ENCODE measurements at regions not wholly inside any gene's neighbourhood (a gene's known extent, or its start where the extent isn't known, plus 50 kb on each side); places are given as distances from the start of the nearest gene placed in this dataset.
A peak's percentile ranks its signal among the peaks of the same experiment; 100 is the strongest.
"Not testable (repeated sequence)": the region's sequence is repeated elsewhere in the genome, so short reads cannot be mapped to it uniquely, and the experiment has no call there.

DNA sequence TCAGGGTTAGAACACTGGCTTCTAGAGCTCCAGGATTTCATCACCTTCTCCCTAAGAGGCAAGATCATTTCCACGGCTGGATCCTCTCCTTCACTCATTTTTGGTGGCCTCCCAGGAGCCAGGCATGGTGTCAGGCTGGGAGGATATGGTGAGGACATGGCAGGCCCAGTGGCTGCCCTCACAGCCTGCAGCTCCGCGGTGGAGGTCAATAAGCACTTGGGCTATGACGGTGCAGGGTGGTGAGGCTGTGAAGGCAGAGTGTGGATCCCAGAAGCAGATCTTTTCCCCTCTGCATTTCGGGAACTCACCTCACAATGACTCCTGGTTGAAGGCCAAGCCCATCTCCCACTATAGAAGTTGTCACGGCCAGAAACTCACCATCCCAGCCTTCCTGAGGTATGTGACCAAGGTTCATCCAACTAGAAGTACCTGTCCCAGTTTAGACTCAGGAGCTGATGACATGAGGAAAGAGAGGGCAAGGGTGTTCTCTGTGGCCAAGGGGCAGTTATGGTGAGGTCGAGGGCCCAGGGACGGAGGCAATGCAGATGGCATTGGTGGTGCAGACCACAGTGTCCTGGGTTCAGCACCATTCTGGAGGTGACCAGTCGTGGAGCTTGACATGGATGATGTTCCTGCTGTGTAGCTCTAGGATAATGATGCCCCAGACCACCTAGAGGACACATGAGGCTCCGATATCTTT lies 100.1 kb upstream of the SMAD3 start:
- DNase-seq (ENCODE audit: low spot score) = no peak

DNA sequence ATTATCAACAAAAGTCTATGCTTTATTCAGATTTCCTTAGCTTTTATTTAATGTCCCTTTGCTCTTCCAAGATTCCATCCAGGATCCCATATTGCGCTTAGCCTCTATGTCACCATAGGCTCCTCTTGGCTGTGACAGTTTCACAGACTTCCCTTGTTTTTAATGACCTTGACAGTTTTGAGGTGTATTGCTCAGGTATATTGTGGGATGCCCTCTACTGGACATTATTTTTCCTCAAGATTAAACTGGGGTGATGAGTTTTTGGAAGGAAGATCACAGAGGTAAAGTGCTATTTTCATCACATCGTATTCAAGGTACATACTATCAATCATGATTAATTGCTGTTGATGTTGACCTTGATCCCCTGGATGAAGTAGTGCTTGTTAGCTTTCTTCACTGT lies 99.1 kb upstream of the SMAD3 start:
- no peak for DNase-seq (ENCODE audit: low spot score)

DNA sequence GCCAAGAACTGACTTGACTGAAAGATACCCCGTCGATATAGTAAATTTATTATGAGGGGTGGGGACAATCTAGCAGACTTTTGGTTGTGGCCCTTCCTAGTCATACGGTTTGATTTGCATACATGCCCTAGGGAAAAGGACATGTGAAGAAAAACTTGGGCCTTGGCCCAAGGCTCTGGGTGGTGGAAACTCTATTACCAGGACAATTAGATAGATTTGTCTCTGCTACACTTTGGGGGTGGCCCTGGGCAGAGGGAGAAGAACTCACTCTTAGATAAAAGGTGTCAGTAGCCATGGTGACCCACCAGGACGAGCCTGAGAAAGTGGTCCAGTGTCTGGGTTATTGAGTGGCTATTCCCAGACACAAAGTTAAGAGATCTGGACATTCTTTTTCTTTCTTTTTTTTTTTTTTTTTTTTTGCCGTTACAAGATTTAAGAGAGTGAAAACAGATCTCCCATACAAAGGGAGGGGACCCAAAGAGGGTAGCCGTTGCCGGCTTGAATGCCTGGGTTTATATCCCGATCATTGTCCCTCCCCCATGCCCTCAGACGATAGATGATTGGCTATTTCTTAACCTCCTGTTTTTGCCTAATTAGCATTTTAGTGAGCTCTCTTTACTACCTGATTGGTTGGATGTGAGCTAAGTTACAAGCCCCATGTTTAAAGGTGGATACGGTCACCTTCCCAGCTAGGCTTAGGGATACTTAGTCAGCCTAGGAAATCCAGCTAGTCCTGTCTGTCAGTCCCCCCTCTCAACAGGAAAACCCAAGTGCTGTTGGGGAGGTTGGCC lies 96.4 kb upstream of the SMAD3 start:
- no peak for DNase-seq (ENCODE audit: low spot score)

DNA sequence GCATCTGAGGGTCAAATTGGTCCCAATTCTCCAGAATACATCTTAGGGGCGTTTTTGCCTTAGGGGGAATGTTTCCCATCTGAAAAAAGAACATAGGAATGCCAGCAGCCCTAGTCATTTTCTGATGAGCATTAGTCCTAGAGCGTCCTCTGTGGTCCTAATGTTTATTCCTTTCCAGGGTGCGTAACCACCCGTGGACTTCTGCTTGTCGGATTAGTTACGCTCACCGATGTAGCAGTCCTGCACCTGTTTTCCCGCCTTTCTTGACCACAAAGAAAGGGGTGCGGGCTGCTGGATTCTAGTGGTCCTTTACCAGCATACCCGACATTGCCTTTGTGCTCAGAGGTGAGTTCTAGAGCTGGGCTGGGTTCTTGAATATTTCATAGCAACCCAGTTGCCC lies 91.3 kb upstream of the SMAD3 start:
- not testable (repeated sequence) for DNase-seq (ENCODE audit: low spot score)

DNA sequence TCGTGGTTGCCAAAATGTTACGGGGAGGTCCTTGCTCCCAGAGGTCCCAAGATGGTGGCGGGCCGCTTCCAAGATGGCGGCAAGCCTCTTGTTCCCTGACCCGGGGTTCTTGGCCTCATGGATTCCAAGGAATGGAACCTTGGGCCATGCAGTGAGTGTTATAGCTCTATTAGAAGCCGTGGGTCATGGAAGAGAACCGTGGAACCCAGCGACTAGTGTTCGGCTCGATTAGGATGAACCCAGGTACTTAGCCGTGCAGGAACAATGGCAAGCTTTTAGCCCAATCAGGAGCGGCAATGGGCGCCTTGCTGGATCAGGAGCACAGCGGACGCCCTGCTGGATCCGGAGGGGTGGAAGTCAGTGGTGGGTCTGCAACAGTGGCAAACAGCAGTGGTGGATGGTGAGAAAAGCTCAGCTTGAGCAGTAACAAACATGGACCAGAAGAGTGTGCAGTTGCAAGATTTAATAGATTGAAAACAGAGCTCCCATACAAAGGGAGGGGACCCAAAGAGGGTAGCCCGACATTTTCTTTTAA lies 89.2 kb upstream of the SMAD3 start:
- not testable (repeated sequence) for DNase-seq (ENCODE audit: low spot score)

DNA sequence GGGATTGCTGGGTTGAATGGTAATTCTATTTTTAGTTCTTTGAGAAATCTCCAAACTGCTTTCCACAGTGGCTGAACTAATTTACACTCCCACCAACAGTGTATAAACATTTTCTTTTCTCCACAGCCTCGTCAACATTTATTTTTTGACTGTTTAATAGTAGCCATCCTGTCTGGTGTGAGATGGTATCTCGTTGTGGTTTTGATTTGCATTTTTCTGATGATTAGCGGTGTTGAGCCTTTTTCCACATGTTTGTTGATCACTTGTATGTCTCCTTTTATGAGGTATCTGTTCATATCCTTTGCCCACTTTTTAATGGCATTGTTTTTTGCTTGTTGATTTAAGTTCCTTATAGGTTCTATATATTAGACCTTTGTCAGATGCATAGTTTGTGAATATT lies 85.1 kb upstream of the SMAD3 start:
- not testable (repeated sequence) for DNase-seq (ENCODE audit: low spot score)

DNA sequence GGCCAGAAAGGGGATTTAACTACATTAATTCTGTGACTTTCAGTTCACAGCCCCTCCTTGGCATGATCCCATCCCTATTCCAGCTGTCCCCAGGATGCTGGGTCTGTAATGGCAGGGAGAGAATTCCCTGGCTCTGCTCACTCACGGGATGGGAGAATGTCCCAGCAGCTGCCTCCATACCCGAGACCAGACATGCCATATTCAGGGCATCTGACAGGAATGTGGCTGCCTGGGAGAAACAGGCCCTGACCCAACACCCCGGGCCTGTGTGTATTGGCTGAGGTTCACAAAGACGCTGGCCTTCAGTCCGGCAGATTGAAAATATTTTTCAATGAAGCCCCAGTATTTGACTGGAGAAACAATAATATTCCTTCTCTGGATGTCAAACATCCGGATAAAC lies 83.6 kb upstream of the SMAD3 start:
- no peak for DNase-seq (ENCODE audit: low spot score)

DNA sequence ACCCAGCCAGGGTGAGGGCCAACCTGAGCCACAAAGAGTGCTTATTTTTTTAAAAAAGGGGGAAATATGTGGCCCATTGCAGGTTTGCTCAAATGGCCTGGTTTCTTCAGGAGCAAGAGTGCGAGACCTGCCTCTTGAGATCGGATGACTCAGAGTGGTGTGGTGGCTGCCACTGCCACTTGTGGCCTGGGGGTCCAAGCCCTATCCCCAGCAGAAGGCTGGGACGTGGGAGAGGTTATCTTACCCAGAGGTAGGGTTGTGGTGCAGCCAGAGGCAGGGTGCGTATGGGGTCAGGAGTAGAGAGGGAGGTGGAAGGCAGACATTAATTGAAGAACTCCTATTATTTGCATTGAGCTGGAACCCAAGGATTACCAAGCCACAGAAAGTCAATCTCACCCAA lies 83.2 kb upstream of the SMAD3 start:
- no peak for DNase-seq (ENCODE audit: low spot score)

DNA sequence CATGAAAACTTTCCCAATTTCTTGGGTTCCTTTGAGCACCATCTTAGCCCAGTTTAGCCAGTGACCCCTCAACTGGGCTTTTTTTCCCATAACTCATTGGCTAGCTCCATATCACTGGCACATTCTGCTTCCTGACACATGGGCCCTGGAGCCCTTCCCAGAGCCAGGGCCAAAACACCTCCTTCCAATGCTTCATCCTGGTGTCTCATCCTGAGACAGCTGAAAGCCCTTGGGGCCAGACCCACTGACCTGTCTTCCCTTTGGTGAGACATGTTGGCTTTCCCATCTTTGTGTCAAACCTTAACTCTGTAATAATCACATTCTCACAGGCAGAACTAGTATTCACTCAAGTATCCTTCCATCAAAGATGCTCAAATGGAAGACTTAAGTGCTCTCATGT lies 82.6 kb upstream of the SMAD3 start:
- DNase-seq (ENCODE audit: low spot score) = no peak

DNA sequence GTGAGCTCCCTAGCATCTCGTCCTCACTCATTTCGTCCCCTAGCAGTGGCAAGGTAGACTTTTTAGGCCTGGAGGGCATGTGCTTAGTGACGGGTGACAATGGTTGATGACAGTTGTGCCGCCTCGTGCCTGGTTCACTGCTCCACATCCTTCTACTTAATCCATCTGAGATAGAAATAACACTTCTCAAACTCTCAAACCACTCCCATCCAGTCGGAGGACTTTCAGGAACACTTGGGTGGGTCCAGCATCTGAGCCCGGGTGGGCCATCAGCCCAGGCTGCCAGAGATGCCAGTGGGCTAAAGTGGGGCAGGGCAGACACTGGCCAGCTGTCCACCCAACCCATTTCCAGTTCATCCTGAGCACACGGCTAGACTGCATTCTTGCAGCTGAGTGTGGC lies 79.7 kb upstream of the SMAD3 start:
- DNase-seq (ENCODE audit: low spot score) = no peak

DNA sequence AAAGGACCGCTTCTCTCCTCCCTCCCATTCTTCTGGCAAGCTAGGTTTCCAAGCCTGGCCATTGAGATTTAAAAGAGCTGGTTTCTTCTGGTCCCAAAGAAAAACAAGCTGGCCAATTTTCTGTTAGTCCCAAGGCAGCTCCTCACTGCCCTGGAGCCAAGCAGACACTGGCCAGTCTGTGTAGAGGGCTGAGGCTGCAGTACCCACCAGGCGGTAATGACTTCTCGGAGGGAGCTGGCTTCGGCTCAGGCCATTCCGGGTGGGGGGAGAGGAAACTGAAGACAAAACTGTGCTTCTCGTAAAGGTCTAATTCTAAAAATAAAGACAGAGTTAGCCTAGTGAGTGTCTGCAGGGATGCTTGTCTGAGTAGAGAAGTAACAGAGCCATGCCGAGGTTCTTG lies 78.5 kb upstream of the SMAD3 start:
- no peak for DNase-seq (ENCODE audit: low spot score)

DNA sequence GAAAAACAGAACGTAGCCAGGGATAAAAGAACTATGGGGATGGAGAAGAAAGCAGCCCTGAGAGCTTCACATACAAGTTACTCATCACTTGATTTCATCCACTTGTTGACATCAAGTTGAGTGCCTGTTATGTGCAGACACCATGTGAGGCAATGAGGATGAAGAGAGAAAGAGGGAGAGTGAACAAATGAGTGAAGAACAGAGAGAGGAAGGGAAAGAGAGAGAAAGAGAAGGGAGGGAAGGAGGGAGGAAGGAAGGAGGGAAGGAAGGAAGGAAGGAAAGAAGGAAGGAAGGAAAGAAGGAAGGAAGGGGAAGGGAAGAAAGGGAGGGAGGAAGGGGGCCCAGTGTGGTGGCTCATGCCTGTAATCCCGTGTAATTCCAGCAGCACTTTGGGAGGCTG lies 72.3 kb upstream of the SMAD3 start:
- no peak for DNase-seq (ENCODE audit: low spot score)

DNA sequence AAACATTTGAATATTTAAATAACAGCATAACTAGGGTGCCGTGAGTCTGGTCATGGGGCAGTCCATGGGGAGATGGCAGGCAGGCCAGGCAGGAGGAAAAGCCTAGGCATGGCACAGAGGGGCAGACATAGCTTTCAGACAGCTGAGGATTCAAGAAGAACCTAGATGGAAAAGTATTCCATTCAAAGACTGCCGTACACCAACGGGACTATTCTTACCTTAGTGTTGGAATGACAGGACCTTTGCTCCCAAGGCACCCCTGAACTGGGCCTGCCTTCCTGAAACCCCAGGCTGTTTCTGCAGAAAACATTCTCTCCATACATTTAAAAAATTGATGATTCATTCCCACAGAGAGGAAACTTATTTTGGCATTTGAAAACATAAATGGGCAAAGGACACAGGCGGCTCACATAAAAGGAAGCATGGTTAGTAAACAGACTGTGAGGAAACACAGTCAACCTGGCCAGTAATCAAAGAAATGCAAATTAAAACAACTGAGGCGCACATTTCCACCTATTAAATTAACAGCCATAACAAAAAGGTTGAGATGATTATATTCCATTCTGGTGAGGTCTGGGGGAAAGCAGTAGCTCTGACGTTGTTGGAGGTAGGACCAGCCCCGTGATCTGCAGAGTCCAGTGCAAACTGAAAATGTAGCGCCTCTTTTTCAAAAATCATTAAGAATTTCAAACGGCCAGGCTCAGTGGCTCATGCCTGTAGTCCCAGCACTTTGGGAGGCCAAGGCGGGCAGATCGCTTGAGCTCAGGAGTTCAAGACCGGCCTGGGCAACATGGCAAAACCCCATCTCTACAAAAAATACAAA lies 71.3 kb upstream of the SMAD3 start:
- no peak for DNase-seq (ENCODE audit: low spot score)

DNA sequence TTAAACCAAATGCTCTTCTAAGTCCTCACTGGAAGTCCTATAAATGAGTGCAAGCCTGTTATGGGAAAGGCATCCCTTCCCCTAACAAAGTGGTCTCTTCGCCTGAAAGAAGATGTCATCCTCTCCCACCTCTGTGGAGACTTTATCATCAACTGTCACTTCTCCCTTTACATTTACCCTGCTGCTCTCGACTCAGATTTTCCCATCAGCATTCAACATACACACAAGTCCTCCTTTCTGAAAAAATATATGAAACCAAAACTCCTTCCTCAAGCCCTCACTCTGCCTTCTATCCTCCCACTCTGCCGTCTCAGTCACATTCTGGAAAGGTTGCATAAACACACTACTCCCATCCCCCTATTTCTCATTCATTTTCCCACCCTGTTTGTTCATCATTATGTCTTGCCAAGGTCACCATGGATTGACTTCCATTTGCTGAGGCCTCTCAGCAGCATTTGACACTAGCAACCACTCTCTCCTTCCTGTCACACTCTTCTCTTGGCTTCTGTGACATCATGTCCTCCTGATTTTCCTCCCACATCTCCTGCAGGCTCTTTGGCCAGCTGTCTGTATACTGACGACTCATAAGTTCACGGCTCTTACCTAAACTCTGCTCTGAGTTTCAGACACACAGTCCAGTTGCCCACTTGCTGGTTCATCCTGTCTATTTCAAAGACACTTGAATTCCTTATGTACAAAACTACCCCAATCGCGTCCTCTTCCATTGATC lies 70.3 kb upstream of the SMAD3 start:
- DNase-seq (ENCODE audit: low spot score) = no peak

DNA sequence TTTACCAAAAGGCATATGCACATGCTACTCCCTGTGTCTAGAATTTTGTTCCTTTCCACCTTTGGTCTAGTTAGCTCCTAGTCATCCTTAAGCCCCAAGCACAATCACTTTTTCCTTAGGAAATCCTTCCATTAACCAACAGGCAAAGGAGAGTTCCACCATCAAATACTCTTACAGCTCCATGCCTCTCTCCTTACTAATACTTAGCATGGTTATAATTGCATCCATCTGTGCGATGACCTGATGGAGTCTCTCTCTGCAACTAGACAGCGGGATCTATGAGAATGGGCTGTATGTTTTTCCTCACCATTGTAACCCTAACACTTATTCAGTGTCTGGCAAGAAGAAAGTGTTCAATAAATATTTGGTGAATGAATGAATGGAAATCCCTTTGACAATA lies 69.3 kb upstream of the SMAD3 start:
- DNase-seq (ENCODE audit: low spot score) = peak; percentile 38

DNA sequence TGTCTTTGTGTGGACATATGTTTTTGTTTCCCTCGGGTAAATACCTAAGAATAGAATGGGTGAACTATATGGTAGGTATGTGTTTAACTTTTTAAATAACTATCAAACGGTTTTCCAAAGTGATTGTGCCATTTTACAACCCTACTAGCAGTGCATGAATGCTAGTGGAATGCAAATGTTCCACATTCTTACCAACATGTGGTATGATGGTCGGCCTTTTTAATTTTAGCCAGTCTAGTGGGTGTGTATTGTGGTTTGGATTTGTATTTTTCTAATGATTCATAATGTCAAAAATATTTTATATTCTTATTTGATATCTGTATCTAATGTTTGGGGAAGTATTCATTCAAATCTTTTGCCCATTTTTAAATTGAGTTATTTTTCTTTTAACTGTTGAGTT lies 68.2 kb upstream of the SMAD3 start:
- peak; percentile 81 for DNase-seq (ENCODE audit: low spot score)

DNA sequence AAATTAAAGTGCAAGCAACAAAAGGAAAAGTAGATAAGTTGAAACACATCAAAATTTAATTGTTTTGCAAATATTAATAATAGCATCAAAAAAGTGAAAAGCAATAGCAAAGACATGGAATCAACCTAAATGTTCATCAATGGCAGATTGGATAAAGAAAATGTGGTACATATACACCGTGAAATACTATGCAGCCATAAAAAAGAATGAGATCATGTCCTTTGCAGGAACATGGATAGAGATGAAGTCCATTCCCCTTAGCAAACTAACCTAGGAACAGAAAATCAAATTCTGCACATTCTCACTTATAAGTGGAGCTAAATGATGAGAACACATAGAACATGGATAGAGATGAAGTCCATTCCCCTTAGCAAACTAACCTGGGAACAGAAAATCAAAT lies 67.2 kb upstream of the SMAD3 start:
- not testable (repeated sequence) for DNase-seq (ENCODE audit: low spot score)

DNA sequence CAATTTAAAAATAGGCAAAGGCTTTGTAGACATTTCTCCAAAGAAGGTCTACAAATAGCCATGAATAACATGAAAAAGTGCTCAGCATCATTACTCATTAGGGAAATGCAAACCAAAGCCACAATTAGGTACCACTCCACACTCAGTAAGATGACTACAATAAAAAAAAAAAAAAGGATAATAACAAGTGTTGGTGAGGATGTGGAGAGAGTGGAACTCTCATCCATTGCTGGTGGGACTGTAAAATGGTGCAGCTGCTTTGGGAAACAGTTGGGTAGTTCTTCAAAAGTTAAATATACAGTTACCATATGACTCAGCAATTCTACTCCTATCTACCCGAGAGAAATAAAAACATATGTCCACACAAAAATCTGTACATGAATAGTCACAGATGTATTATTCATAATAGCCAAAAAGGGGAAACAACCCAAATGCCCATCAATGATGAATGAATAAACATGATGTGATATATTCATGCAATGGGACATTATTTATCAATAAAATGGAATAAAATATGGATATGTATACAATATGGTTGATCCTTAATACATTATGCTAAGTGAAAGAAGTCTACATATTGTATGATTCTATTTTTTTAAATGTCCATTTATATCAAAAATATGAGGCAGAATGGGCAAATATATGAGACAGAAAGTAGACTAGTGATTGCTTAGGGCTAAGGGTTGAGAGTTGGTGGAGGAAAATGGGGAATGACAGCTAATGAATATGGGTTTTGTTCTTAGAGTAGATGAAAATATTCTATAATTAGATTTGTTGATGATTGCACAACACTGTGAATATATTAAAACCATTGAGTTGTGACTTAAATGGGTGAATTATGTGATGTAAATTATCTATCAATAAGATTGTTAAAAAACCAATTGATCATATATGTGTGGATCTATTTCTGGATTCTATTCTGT lies 66.1 kb upstream of the SMAD3 start:
- DNase-seq (ENCODE audit: low spot score) = no peak

DNA sequence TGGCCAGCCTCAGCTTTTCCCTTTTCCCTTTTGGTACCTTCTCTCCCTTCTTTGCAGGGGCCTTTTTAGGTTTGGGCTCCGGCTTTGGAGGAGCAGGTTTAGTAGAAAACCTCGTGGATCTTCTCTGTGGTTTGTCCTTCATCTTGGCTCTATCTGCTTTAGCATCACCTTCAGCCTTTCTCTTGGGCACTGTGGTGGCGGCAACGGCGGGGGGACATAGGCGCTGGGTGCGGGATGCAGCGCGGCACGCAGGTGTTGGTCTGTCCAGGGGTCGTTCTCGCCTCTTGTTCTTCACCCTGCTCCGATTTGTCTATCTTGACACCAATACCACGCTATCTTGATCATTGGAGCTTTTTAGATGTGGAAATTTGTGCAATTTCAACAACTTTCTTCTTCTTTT lies 64.5 kb upstream of the SMAD3 start:
- DNase-seq (ENCODE audit: low spot score) = no peak

DNA sequence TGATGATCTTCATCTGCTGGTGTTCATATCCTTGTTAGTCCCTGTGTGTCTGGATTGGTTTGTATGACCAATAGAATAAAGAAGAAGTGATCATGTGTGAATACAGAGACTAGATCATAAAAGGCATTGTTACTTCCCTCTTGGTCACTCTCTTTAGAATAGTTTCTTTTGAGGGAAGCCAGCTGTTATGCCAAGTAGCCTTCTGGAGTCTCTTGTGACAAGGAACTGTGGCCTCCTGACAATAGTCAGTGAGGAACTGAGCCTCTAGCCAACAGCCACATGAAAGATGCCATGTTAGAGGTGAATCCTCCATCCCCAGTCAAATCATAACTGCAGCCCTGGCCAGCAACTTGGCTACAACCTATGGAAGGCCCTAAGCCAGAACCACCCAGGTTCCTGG lies 63.0 kb upstream of the SMAD3 start:
- no peak for DNase-seq (ENCODE audit: low spot score)

DNA sequence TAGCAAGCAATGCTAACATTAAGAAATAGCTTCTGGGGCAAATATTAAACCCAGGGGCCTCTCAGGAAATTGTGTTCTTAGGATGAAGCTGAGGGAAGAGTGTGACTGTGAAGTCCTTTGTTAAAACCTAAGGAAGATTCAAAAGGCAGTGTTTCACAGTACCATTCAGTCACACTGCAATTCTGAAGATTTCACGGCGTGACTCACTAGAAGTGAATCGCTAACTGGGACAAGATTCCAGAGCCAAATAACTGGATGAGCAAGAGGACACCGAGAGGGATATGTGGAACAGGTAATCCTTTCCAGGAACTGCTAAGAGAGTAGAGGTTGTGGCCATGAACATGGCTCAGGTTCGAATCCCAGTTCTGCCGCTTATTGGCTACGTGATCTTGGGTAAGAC lies 61.8 kb upstream of the SMAD3 start:
- DNase-seq (ENCODE audit: low spot score) = no peak
